HG03442 (cell line): ENCODE measurements at regions not wholly inside any gene's neighbourhood (a gene's known extent, or its start where the extent isn't known, plus 50 kb on each side); places are given as distances from the start of the nearest gene placed in this dataset.
A peak's percentile ranks its signal among the peaks of the same experiment; 100 is the strongest.
"Not testable (repeated sequence)": the region's sequence is repeated elsewhere in the genome, so short reads cannot be mapped to it uniquely, and the experiment has no call there.

Source experiments
- ATAC-seq: cut with Tn5 transposase; IDR thresholded peaks from one replicate; pipeline ENCODE4 v1.9.1; 2021; ENCODE audit warnings: mild to moderate bottlenecking, moderate library complexity; ENCODE audit not compliant: unreplicated experiment

GRCh38 chr5:53403291-53403690 lies 77.1 kb upstream of the FST start:
- ATAC-seq = no peak

GRCh38 chr5:53403758-53404157 lies 76.7 kb upstream of the FST start:
- ATAC-seq = no peak

GRCh38 chr5:53405396-53405795 lies 75.0 kb upstream of the FST start:
- no peak for ATAC-seq

GRCh38 chr5:53406630-53407316 lies 73.7 kb upstream of the FST start:
- peak; percentile 53 for ATAC-seq

GRCh38 chr5:53407373-53407772 lies 73.1 kb upstream of the FST start:
- no peak for ATAC-seq

- ATAC-seq = no peak
These were observed 69.0 kb upstream of the FST start for GRCh38 chr5:53411388-53411787.

- ATAC-seq = not testable (repeated sequence)
These were observed 67.9 kb upstream of the FST start for GRCh38 chr5:53412499-53412898.

GRCh38 chr5:53416144-53416738 lies 64.2 kb upstream of the FST start:
- peak; percentile 51 for ATAC-seq

- no peak for ATAC-seq
These were observed 62.0 kb upstream of the FST start for GRCh38 chr5:53418409-53418808.

GRCh38 chr5:53418826-53419658 lies 61.4 kb upstream of the FST start:
- no peak for ATAC-seq

GRCh38 chr5:53422539-53422938 lies 57.9 kb upstream of the FST start:
- no peak for ATAC-seq

GRCh38 chr5:53423724-53424123 lies 56.7 kb upstream of the FST start:
- ATAC-seq = no peak

GRCh38 chr5:53424686-53425615 lies 55.5 kb upstream of the FST start:
- no peak for ATAC-seq

GRCh38 chr5:53425687-53426511 lies 54.5 kb upstream of the FST start:
- no peak for ATAC-seq

GRCh38 chr5:53426512-53426830 lies 54.0 kb upstream of the FST start:
- no peak for ATAC-seq

GRCh38 chr5:53426878-53427277 lies 53.6 kb upstream of the FST start:
- ATAC-seq = no peak

- no peak for ATAC-seq
These were observed 52.5 kb upstream of the FST start for GRCh38 chr5:53427965-53428364.

GRCh38 chr5:53429706-53430105 lies 50.7 kb upstream of the FST start:
- ATAC-seq = no peak

- no peak for ATAC-seq
These were observed 49.7 kb upstream of the FST start for GRCh38 chr5:53430618-53431252.
